Transverse colon (tissue), 4 donors: ENCODE measurements at regions not wholly inside any gene's neighbourhood (a gene's known extent, or its start where the extent isn't known, plus 50 kb on each side); places are given as distances from the start of the nearest gene placed in this dataset.

ENCODE experiments used
- DNase-seq: peaks from one replicate; pipeline ENCODE4 v3.0.0-alpha.2; 2019
- H3K27ac ChIP-seq, 4 donors: fragments of 200-600 bp; sonication (generic); 2 replicates each; pipeline ENCODE4 v1.5.1; 2016 to 2018; ENCODE audit warnings: inconsistent platforms in 4 of 4
- H3K27me3 ChIP-seq: fragments of 200-600 bp; sonication (generic); 2 replicates; pipeline ENCODE4 v1.5.1; 2017; ENCODE audit warnings: inconsistent platforms
- H3K36me3 ChIP-seq, 4 donors: fragments of 200-600 bp; sonication (generic); 2 replicates each; pipeline ENCODE4 v1.5.1; 2017 to 2019; ENCODE audit warnings: inconsistent platforms in 4 of 4
- H3K4me1 ChIP-seq, 4 donors: fragments of 200-600 bp; sonication (generic); 2 replicates each; pipeline ENCODE4 v1.5.1; 2017 to 2020; ENCODE audit warnings: inconsistent platforms in 4 of 4
- H3K4me3 ChIP-seq, 4 donors: fragments of 200-600 bp; sonication (generic); 1 replicate in 1 of 4; 2 replicates in 3 of 4; pipeline versions ENCODE4 v1.5.1 to v1.6.1; 2017 to 2019; ENCODE audit warnings: inconsistent platforms in 4 of 4
- H3K9me3 ChIP-seq, 2 donors: fragments of 200-600 bp; sonication (generic); 2 replicates each; pipeline ENCODE4 v1.5.1; 2017 to 2019; ENCODE audit warnings: inconsistent platforms in 2 of 2
- EP300 ChIP-seq: sonication (generic); formaldehyde crosslinking; IDR thresholded peaks from one replicate; pipeline ENCODE4 v1.6.1; 2017; ENCODE audit warnings: antibody characterized with exemption, low read depth
- POLR2A ChIP-seq: fragments of 450-650 bp; IDR thresholded peaks from one replicate; pipeline ENCODE4 v1.6.1; 2016; ENCODE audit warnings: antibody characterized with exemption, mild to moderate bottlenecking, moderate library complexity
- POLR2AphosphoS5 ChIP-seq, 3 donors: sonication (generic); formaldehyde crosslinking; IDR thresholded peaks; one replicate each; pipeline ENCODE4 v1.6.1; 2016; ENCODE audit warnings: antibody characterized with exemption in 3 of 3
- WGBS, 2 donors: methylation state at CpG; one replicate each; pipeline ENCODE4 v1.1.5; 2018; ENCODE audit warnings: low coverage in 1 of 2; 5-methylcytosine and 5-hydroxymethylcytosine counted together
- in situ Hi-C, 4 donors: fragments of 200-750 bp; cut with MboI; loops; one replicate each; pipeline versions ENCODE4 v1.15.0 to v1.15.1; 2017; ENCODE audit warnings: low sequenced_read_pairs in 3 of 4, low pct_ligation_motif_present in 1 of 4, low pct_unique_long_range_greater_than_20kb in 1 of 4
- intact Hi-C: fragments of 100-400 bp; cut with DNase I; formaldehyde crosslinking; loops from one replicate; pipeline ENCODE4 v1.15.1; 2023; ENCODE audit warnings: low total_unique reads
- TF ChIP-seq, protein P1 (sequence below), 5 experiments: fragments of 200-600 bp in 3 of 5; fragments of 450-650 bp in 2 of 5; sonication (generic) in 3 of 5; IDR thresholded peaks; 1 replicate in 2 of 5; 2 replicates in 3 of 5; pipeline ENCODE4 v1.5.1; 2016 to 2017; ENCODE audit warnings: antibody characterized with exemption in 5 of 5, inconsistent platforms in 3 of 5, mild to moderate bottlenecking in 2 of 5, moderate library complexity in 1 of 5

DNA sequence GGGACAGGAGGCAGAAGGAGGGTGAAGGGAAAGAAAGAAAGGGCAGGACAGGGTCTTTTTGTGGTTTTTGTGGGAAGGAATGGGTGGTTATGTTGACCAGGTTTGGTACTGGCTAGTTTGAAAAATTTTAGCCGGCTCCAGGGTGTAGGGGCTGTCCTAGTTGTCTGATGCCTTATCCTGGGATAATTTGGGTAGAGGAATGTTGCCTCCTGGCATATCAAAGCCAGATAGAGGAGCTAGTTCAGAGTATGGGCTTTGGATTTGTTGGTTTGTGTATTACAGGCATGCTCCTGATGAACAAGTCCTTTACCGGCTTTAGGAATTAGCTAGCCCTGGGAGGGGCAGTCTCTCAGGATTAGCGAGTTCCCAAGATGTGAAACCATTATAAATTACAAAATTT lies 101.1 kb upstream of the LHCGR start:
- H3K4me1 ChIP-seq, result no peaks in the 10 kb centered on the region
- 56 to 67% methylated on average over 2 to 3 of the region's 3 CpGs for WGBS, 2 donors
- DNase-seq, result no peak
- no peaks in the 10 kb centered on the region for H3K9me3 ChIP-seq
- H3K27me3 ChIP-seq, result peaks cover 2% of the 10 kb centered on the region
- no peak overlapping the region for H3K4me3 ChIP-seq
- intact Hi-C loops, result no loop called here
- no peak overlapping the region for H3K27ac ChIP-seq
- H3K36me3 ChIP-seq, result no peaks in the 10 kb centered on the region
- TF ChIP-seq, protein P1, sequence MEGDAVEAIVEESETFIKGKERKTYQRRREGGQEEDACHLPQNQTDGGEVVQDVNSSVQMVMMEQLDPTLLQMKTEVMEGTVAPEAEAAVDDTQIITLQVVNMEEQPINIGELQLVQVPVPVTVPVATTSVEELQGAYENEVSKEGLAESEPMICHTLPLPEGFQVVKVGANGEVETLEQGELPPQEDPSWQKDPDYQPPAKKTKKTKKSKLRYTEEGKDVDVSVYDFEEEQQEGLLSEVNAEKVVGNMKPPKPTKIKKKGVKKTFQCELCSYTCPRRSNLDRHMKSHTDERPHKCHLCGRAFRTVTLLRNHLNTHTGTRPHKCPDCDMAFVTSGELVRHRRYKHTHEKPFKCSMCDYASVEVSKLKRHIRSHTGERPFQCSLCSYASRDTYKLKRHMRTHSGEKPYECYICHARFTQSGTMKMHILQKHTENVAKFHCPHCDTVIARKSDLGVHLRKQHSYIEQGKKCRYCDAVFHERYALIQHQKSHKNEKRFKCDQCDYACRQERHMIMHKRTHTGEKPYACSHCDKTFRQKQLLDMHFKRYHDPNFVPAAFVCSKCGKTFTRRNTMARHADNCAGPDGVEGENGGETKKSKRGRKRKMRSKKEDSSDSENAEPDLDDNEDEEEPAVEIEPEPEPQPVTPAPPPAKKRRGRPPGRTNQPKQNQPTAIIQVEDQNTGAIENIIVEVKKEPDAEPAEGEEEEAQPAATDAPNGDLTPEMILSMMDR (IDR thresholded peaks at IDR 0.05), result no peak
- TF ChIP-seq EP300 (no peak), POLR2A (no peak), POLR2AphosphoS5 (IDR thresholded peaks at IDR 0.05) (no peak)
- in situ Hi-C loops, result no loop called here

DNA sequence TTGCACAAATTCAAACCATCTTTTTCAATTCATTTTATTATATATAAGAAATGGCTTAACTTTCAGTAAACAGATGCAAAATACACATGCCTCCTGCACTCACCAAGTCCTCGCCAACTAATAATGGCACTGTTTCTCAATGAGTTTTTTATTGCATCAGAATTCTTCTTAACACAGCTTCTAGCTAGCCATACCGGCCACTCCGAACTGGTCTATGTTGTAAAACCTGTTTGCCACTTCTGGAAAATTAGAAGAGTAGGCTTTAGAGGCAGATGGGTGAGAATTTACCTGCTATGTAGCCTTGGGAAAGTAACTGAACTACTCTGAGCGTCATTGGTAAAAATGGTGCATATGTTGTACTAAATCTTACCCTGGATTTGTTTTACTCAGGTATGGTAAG lies 100.6 kb upstream of the LHCGR start:
- Histone ChIP-seq H3K27ac (no peak overlapping the region), H3K27me3 (peaks cover 2% of the 10 kb centered on the region), H3K9me3 (no peaks in the 10 kb centered on the region), H3K4me1 (no peaks in the 10 kb centered on the region), H3K4me3 (no peak overlapping the region), H3K36me3 (no peaks in the 10 kb centered on the region)
- in situ Hi-C loops (no loop called here), intact Hi-C loops (no loop called here)
- no peak for TF ChIP-seq POLR2A
- no peak for TF ChIP-seq EP300
- TF ChIP-seq POLR2AphosphoS5 (IDR thresholded peaks at IDR 0.05), result no peak
- TF ChIP-seq, protein P1 (IDR thresholded peaks at IDR 0.05), result no peak
- 67 to 80% methylated on average over 3 to 4 of the region's 4 CpGs for WGBS, 2 donors
- no peak for DNase-seq

DNA sequence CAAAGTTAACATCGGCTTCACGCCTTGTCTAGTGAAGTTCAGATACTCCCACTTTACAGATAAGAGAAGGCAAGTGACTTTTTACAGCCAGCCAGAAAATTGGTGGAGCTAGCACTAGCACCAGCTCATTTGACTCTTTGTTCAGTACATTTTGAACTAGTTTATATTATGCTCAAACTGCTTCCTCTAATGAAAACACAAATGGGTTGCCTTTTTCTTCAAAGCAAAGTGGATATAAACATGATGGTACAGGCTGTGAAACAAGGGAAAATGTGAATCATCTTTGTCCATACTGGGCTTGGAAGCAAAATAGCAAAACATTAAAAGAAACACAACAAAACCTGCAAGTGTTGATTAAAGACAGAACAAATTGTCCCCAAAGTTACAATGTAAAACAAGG lies 99.6 kb upstream of the LHCGR start:
- intact Hi-C loops, result no loop called here
- peak in 2 of 3 donors; percentile 13 to 58 for TF ChIP-seq POLR2AphosphoS5 (IDR thresholded peaks at IDR 0.05)
- no peak for TF ChIP-seq POLR2A
- TF ChIP-seq, protein P1 (IDR thresholded peaks at IDR 0.05), result no peak
- no peak for TF ChIP-seq EP300
- Histone ChIP-seq H3K4me3 (no peak overlapping the region), H3K4me1 (no peaks in the 10 kb centered on the region), H3K27ac (no peak overlapping the region), H3K9me3 (no peaks in the 10 kb centered on the region), H3K36me3 (no peaks in the 10 kb centered on the region), H3K27me3 (peaks cover 2% of the 10 kb centered on the region)
- WGBS, 2 donors, result 77 to 86% methylated on average over 2 of the region's 2 CpGs
- in situ Hi-C loops, result no loop called here
- no peak for DNase-seq

DNA sequence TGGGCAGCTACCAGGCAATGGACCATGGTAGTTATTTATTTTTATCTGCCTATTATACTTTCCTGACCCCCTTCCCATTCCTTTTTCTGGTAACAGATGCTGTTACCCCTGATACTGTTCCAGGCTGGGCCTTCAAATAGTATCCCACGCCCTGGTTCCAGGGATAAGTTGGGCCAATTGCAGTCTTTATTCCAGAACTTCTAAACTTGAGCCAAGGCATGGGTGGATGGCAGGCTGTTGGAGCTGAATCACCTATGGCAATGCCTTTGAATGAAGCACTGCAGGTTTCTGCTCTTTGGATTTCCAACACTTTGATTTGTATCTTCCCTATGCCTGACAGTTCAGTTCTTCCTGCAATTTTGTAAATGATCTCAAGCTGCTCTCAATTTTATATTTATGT lies 99.2 kb upstream of the LHCGR start:
- no peaks in the 10 kb centered on the region for H3K36me3 ChIP-seq
- in situ Hi-C loops, result no loop called here

More for the DNA sequence above, 99.2 kb upstream of the LHCGR start:
- no peak for DNase-seq
- 77% methylated on average over 1 of the region's 1 CpG; no CpG with 5 or more reads in 1 of the 2 donors for WGBS, 2 donors
- intact Hi-C loops, result no loop called here
- Histone ChIP-seq H3K27ac (no peak overlapping the region), H3K27me3 (peaks cover 2% of the 10 kb centered on the region), H3K4me1 (no peaks in the 10 kb centered on the region), H3K4me3 (no peak overlapping the region), H3K9me3 (no peaks in the 10 kb centered on the region)
- TF ChIP-seq POLR2AphosphoS5 (IDR thresholded peaks at IDR 0.05) (no peak), EP300 (no peak), POLR2A (no peak)
- TF ChIP-seq, protein P1 (IDR thresholded peaks at IDR 0.05), result no peak
